Progenitor cell of endocrine pancreas (in vitro differentiated cells): ENCODE measurements at regions not wholly inside any gene's neighbourhood (a gene's known extent, or its start where the extent isn't known, plus 50 kb on each side); places are given as distances from the start of the nearest gene placed in this dataset.

ENCODE experiments used
- DNase-seq: peaks from one replicate; pipeline ENCODE4 v3.0.0; 2021; ENCODE audit warnings: low spot score; ENCODE audit not compliant: unreplicated experiment
- H3K27ac Mint-ChIP-seq: 2 replicates; pipeline ENCODE4 v1.8.0; 2021; ENCODE audit warnings: mild to moderate bottlenecking, moderate library complexity, mixed read lengths
- H3K27me3 Mint-ChIP-seq: 2 replicates; pipeline ENCODE4 v1.8.0; 2021; ENCODE audit warnings: mixed read lengths
- H3K36me3 Mint-ChIP-seq: 2 replicates; pipeline ENCODE4 v1.8.0; 2022; ENCODE audit warnings: mixed read lengths; ENCODE audit not compliant: insufficient read depth
- H3K4me1 Mint-ChIP-seq: 2 replicates; pipeline ENCODE4 v1.8.0; 2021; ENCODE audit warnings: low read depth, mixed read lengths
- H3K4me3 Mint-ChIP-seq: 2 replicates; pipeline ENCODE4 v1.8.0; 2021; ENCODE audit warnings: low read depth, mild to moderate bottlenecking, moderate library complexity, mixed read lengths
- H3K9me3 Mint-ChIP-seq: 2 replicates; pipeline ENCODE4 v1.8.0; 2021; ENCODE audit warnings: low read depth, mixed read lengths
- TF ChIP-seq, protein P1 (sequence below): fragments of 200-600 bp; sonication (generic); IDR thresholded peaks from one replicate; pipeline ENCODE4 v1.5.0; 2021; ENCODE audit warnings: antibody characterized with exemption, mild to moderate bottlenecking; ENCODE audit not compliant: unreplicated experiment

- Mint-ChIP-seq H3K4me1 (no peaks in the 10 kb centered on the region), H3K4me3 (no peak overlapping the region), H3K36me3 (no peaks in the 10 kb centered on the region), H3K27me3 (peaks cover 1% of the 10 kb centered on the region), H3K27ac (no peak overlapping the region), H3K9me3 (peaks cover 5% of the 10 kb centered on the region)
- no peak for DNase-seq
- TF ChIP-seq, protein P1, sequence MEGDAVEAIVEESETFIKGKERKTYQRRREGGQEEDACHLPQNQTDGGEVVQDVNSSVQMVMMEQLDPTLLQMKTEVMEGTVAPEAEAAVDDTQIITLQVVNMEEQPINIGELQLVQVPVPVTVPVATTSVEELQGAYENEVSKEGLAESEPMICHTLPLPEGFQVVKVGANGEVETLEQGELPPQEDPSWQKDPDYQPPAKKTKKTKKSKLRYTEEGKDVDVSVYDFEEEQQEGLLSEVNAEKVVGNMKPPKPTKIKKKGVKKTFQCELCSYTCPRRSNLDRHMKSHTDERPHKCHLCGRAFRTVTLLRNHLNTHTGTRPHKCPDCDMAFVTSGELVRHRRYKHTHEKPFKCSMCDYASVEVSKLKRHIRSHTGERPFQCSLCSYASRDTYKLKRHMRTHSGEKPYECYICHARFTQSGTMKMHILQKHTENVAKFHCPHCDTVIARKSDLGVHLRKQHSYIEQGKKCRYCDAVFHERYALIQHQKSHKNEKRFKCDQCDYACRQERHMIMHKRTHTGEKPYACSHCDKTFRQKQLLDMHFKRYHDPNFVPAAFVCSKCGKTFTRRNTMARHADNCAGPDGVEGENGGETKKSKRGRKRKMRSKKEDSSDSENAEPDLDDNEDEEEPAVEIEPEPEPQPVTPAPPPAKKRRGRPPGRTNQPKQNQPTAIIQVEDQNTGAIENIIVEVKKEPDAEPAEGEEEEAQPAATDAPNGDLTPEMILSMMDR: peak; percentile 45
Observed at GRCh38 chr2:67733517-67733916, 329.3 kb downstream of the C1D start.

- H3K27ac Mint-ChIP-seq: no peak overlapping the region
- TF ChIP-seq, protein P1: no peak
- H3K4me1 Mint-ChIP-seq: peaks cover 8% of the 10 kb centered on the region
- no peak overlapping the region for H3K4me3 Mint-ChIP-seq
- H3K36me3 Mint-ChIP-seq: no peaks in the 10 kb centered on the region
- no peaks in the 10 kb centered on the region for H3K27me3 Mint-ChIP-seq
- no peak for DNase-seq
- H3K9me3 Mint-ChIP-seq: no peaks in the 10 kb centered on the region
Observed at GRCh38 chr2:67752199-67752598, 310.6 kb downstream of the C1D start.

GRCh38 chr2:67752969-67753368, 309.8 kb downstream of the C1D start:
- Mint-ChIP-seq H3K36me3 (no peaks in the 10 kb centered on the region), H3K9me3 (no peaks in the 10 kb centered on the region), H3K27me3 (no peaks in the 10 kb centered on the region), H3K4me3 (no peak overlapping the region), H3K27ac (no peak overlapping the region), H3K4me1 (peaks cover 8% of the 10 kb centered on the region)
- no peak for DNase-seq
- TF ChIP-seq, protein P1: no peak

DNA sequence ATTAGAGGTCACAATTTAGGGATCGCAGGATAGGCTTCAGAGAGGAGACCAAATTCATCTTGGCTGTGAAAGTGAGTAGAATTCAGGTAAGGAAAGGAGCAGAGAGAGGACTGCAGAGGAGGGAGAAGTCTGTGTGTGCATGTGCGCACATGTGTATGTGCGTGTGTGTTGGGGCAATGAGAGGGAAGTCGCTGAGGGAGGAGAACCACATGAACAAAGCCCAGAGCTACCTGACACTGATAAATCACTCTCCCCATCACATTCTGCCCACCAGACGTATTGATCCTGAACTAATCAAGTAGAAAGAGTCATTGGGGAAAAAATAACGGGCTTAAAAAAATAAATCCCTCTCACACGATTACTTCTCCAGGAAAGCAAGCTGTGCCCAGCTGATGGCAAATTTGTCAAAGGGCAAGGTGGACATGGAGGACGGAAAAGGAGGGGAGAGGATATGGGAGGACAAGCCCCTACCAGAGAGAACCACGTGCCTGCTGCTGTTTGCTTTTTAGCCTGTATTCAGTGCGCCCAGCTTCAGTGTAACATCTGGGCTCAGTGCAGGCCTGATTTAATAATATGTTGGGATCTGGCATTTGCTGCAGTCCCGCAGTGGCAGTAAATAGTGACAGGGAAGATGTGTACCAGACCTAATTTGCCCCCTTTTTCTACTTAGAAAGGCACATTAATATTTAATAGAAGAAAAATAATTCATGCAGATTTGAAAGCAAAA, 307.5 kb downstream of the C1D start:
- Mint-ChIP-seq H3K36me3 (no peaks in the 10 kb centered on the region), H3K4me1 (peaks cover 8% of the 10 kb centered on the region), H3K9me3 (no peaks in the 10 kb centered on the region), H3K4me3 (no peak overlapping the region), H3K27ac (no peak overlapping the region), H3K27me3 (no peaks in the 10 kb centered on the region)
- DNase-seq: no peak
- TF ChIP-seq, protein P1: no peak

DNA sequence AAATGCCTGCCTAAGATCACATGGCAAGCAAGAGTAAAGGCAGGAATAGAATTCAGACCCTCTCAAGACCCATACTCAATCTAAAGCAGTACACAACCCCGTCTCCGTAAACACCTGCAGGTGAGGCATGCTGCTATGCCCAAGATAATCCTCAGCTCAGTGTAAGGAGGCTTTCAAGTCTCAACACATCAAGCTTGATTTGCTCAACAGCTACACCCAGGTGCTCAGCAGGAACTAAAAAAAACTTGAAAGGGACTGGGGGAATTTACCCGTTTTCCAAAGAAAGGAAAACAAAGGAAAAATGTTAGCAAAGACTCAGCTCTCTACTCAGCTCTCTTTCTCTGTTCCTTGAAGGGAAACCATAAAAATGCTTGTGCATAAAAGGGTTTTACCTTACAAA, 301.8 kb downstream of the C1D start:
- Mint-ChIP-seq H3K4me1 (peaks cover 2% of the 10 kb centered on the region), H3K36me3 (no peaks in the 10 kb centered on the region), H3K9me3 (no peaks in the 10 kb centered on the region), H3K27ac (no peak overlapping the region), H3K4me3 (no peak overlapping the region), H3K27me3 (no peaks in the 10 kb centered on the region)
- TF ChIP-seq, protein P1: no peak
- no peak for DNase-seq
